Trophoblast cell (in vitro differentiated cells and primary cell): ENCODE measurements at regions not wholly inside any gene's neighbourhood (a gene's known extent, or its start where the extent isn't known, plus 50 kb on each side); places are given as distances from the start of the nearest gene placed in this dataset.
A peak's percentile ranks its signal among the peaks of the same experiment; 100 is the strongest.
"Not testable (repeated sequence)": the region's sequence is repeated elsewhere in the genome, so short reads cannot be mapped to it uniquely, and the experiment has no call there.

ENCODE experiments used
- DNase-seq, 2 donors: peaks; one replicate each; pipeline ENCODE4 v3.0.0-alpha.2; 2016
- H2AFZ ChIP-seq: 2 replicates; pipeline ENCODE4 v1.6.1; 2013; ENCODE audit warnings: low read length, moderate library complexity, mild to moderate bottlenecking; ENCODE audit not compliant: insufficient read depth, poor library complexity
- H2AK5ac ChIP-seq: 2 replicates; pipeline ENCODE4 v1.6.1; 2013; ENCODE audit warnings: mild to moderate bottlenecking, low read length
- H2BK120ac ChIP-seq: 2 replicates; pipeline ENCODE4 v1.6.1; 2013; ENCODE audit warnings: low read length, mild to moderate bottlenecking, moderate library complexity; ENCODE audit not compliant: insufficient read depth, poor library complexity
- H2BK12ac ChIP-seq: 2 replicates; pipeline ENCODE4 v1.6.1; 2013; ENCODE audit warnings: mild to moderate bottlenecking, low read length, moderate library complexity
- H2BK5ac ChIP-seq: 2 replicates; pipeline ENCODE4 v1.6.1; 2013; ENCODE audit warnings: low read length, low read depth, moderate library complexity, mild to moderate bottlenecking; ENCODE audit not compliant: poor library complexity
- H3K14ac ChIP-seq: 2 replicates; pipeline ENCODE4 v1.6.1; 2013; ENCODE audit warnings: mild to moderate bottlenecking, low read length
- H3K18ac ChIP-seq: 2 replicates; pipeline ENCODE4 v1.6.1; 2013; ENCODE audit warnings: mild to moderate bottlenecking, low read length
- H3K23ac ChIP-seq: 2 replicates; pipeline ENCODE4 v1.6.1; 2013; ENCODE audit warnings: low read length
- H3K27ac ChIP-seq: 2 replicates; pipeline ENCODE4 v1.5.1; 2013; ENCODE audit warnings: low read depth, mild to moderate bottlenecking, inconsistent platforms, low read length, moderate library complexity
- H3K27me3 ChIP-seq: 2 replicates; pipeline ENCODE4 v1.6.1; 2013; ENCODE audit warnings: inconsistent platforms, mild to moderate bottlenecking, low read length, moderate library complexity; ENCODE audit not compliant: insufficient read depth
- H3K36me3 ChIP-seq, 2 experiments: 1 replicate in 1 of 2; 2 replicates in 1 of 2; pipeline ENCODE4 v1.6.1; 2013; ENCODE audit warnings: low read length in 2 of 2, mild to moderate bottlenecking in 2 of 2, moderate library complexity in 1 of 2; ENCODE audit not compliant: insufficient read depth in 2 of 2, control insufficient read depth in 1 of 2
- H3K4ac ChIP-seq: 2 replicates; pipeline ENCODE4 v1.6.1; 2013; ENCODE audit warnings: low read depth, mild to moderate bottlenecking, low read length, moderate library complexity
- H3K4me1 ChIP-seq, 2 experiments: 1 replicate in 1 of 2; 2 replicates in 1 of 2; pipeline ENCODE4 v1.6.1; 2013; ENCODE audit warnings: low read length in 2 of 2, mild to moderate bottlenecking in 2 of 2, moderate library complexity in 1 of 2; ENCODE audit not compliant: insufficient read depth in 2 of 2, control insufficient read depth in 1 of 2
- H3K4me2 ChIP-seq: 2 replicates; pipeline ENCODE4 v1.6.1; 2013; ENCODE audit warnings: inconsistent platforms, mild to moderate bottlenecking, low read length, moderate library complexity
- H3K4me3 ChIP-seq: 2 replicates; pipeline ENCODE4 v1.5.1; 2013; ENCODE audit warnings: mild to moderate bottlenecking, low read depth, low read length, inconsistent platforms
- H3K79me1 ChIP-seq: one replicate; pipeline ENCODE4 v1.6.1; 2013; ENCODE audit warnings: low read length
- H3K79me2 ChIP-seq: 2 replicates; pipeline ENCODE4 v1.6.1; 2013; ENCODE audit warnings: low read length, mild to moderate bottlenecking; ENCODE audit not compliant: control insufficient read depth, insufficient read depth, poor library complexity
- H3K9ac ChIP-seq: 2 replicates; pipeline ENCODE4 v1.6.1; 2013; ENCODE audit warnings: mild to moderate bottlenecking, low read length
- H3K9me3 ChIP-seq: 2 replicates; pipeline ENCODE4 v1.6.1; 2013; ENCODE audit warnings: low read depth, mild to moderate bottlenecking, control low read depth, inconsistent platforms, low read length; ENCODE audit not compliant: insufficient read depth
- H4K12ac ChIP-seq: 2 replicates; pipeline ENCODE4 v1.6.1; 2013; ENCODE audit warnings: low read depth, mild to moderate bottlenecking, low read length, moderate library complexity
- H4K8ac ChIP-seq: 2 replicates; pipeline ENCODE4 v1.6.1; 2013; ENCODE audit warnings: low read depth, mild to moderate bottlenecking, low read length, moderate library complexity
- H4K91ac ChIP-seq: one replicate; pipeline ENCODE4 v1.6.1; 2013; ENCODE audit warnings: low read depth, mild to moderate bottlenecking, low read length, moderate library complexity
- WGBS: extraction: QIAGEN DNeasy Blood & Tissue Kit; methylation state at CpG from one replicate; pipeline ENCODE4 v1.1.7; 2013; ENCODE audit warnings: missing lambda C conversion rate; ENCODE audit not compliant: insufficient read length, insufficient coverage; ENCODE audit errors: extremely low coverage; 5-methylcytosine and 5-hydroxymethylcytosine counted together

DNA sequence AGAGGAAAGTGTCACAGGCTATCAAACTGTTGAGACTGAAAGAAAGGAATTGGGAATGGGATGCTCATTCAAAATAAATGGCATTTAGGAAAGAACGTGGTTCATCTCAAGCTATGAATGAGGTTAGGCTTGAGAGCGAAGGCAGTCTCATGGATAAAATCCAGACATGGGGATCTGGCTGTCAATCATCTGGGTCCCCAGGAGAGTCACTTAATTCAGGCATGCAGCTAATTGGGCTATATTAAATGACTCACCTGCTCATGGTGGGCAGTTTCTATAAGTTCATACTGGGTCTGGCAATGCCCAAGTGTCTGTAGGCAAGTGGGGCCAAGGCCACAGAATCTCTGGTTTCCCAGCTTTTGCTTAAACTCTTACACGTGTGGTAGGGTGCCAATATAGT, 286.5 kb upstream of the SEMA6A start:
- Histone ChIP-seq H2AK5ac (no peak overlapping the region), H2BK120ac (no peak overlapping the region), H3K23ac (no peak overlapping the region), H3K4me3 (no peak overlapping the region), H3K27ac (peak overlapping the region; percentile 4), H2BK5ac (peak overlapping the region; percentile 81), H3K4me1 (peaks cover 14 to 25% of the 10 kb centered on the region in 2 experiments), H3K27me3 (no peaks in the 10 kb centered on the region), H3K18ac (no peak overlapping the region), H3K36me3 (no peaks in the 10 kb centered on the region), H3K79me1 (peaks cover 32% of the 10 kb centered on the region), H3K9me3 (no peaks in the 10 kb centered on the region), H4K8ac (no peak overlapping the region), H2AFZ (no peak overlapping the region), H4K91ac (peak overlapping the region; percentile 46), H3K4me2 (no peak overlapping the region), H3K4ac (no peak overlapping the region), H2BK12ac (peak overlapping the region; percentile 32), H3K79me2 (no peaks in the 10 kb centered on the region), H3K9ac (no peak overlapping the region), H4K12ac (no peak overlapping the region), H3K14ac (peak overlapping the region; percentile 14)
- WGBS = no CpG with 5 or more reads among the region's 3 CpGs
- DNase-seq = no peak

DNA sequence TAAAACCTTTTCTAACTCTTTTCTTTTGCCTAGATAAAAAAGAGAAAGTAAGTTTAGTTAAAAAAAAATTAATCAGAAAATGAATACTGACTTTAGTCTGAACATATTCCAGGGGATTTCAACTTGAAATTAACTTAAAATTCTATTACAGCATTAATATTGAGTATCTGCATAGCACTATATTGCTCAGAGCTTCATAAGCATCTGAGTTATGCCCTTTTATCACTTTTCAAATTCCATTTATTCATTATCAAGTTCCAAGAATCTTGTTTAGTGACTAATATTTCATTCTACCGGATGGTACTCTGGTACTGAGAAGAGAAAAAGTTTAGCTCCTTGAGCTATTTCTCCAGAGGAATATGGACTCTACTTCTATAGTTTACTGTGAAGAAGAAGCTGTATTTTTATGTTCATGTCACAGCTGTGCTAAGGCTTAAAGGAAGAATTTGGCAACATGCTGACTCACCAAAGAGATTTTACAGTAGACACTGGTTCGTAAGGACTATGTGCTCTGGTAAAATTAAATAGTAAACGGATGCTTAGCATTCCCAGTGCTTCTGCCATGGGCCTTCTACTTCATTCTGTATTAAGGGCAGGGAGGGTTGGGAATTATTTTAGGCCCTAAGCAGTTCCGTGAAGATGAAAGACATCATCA, 285.2 kb upstream of the SEMA6A start:
- Histone ChIP-seq H3K4me3 (no peak overlapping the region), H4K12ac (no peak overlapping the region), H3K14ac (peak overlapping the region; percentile 74), H3K9me3 (no peaks in the 10 kb centered on the region), H2BK120ac (no peak overlapping the region), H2BK5ac (no peak overlapping the region), H2AK5ac (no peak overlapping the region), H4K8ac (no peak overlapping the region), H2BK12ac (no peak overlapping the region), H3K27ac (peak overlapping the region; percentile 56), H3K4ac (peak overlapping the region; percentile 49), H3K79me2 (no peaks in the 10 kb centered on the region), H2AFZ (no peak overlapping the region), H3K36me3 (no peaks in the 10 kb centered on the region), H3K79me1 (peaks cover 29% of the 10 kb centered on the region), H3K27me3 (no peaks in the 10 kb centered on the region), H3K4me1 (peaks cover 10 to 21% of the 10 kb centered on the region in 2 experiments), H3K18ac (no peak overlapping the region), H3K9ac (no peak overlapping the region), H4K91ac (no peak overlapping the region), H3K4me2 (no peak overlapping the region), H3K23ac (no peak overlapping the region)
- peak in 1 of 2 donors; percentile 77 for DNase-seq
- no CpG with 5 or more reads among the region's 4 CpGs for WGBS

DNA sequence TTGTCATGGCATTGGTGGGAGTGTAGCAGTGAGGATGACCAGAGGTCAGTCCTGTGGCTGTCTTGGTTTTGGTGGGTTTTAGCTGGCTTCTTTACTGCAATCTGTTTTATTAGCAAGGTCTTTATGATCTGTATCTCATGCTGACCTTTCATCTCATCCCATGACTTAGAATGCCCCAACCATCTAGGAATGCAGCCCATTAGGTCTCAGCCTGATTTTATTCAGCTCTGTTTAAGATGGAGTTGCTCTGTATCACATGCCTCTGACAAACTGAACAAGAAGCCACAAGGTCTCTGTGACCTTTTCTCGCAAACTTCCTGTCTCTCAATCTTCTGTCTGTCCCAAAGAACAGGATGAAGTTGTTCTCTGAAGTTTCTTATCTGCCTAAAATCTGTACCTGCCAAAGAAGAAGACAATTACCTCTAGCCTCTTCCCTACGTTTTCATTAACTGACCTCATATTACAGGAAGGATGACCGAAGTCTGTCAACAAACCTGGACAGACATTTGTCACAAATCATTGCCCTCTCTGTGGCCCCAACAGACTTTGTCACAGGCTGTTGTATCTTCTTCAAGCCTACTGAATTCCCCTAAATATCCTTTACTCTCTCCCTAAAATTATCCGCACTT, 284.2 kb upstream of the SEMA6A start:
- no peak overlapping the region for H2AK5ac ChIP-seq
- no peak overlapping the region for H3K23ac ChIP-seq
- H3K79me1 ChIP-seq = peaks cover 29% of the 10 kb centered on the region
- no peak overlapping the region for H3K9ac ChIP-seq
- H3K27ac ChIP-seq = peak overlapping the region; percentile 83
- H3K4ac ChIP-seq = no peak overlapping the region
- H4K8ac ChIP-seq = no peak overlapping the region
- no peaks in the 10 kb centered on the region for H3K79me2 ChIP-seq
- H3K36me3 ChIP-seq = no peaks in the 10 kb centered on the region
- peak overlapping the region; percentile 83 for H2BK5ac ChIP-seq
- H3K9me3 ChIP-seq = no peaks in the 10 kb centered on the region
- 100% methylated on average over 1 of the region's 4 CpGs for WGBS
- no peak overlapping the region for H2AFZ ChIP-seq
- no peak overlapping the region for H3K4me3 ChIP-seq
- H3K4me1 ChIP-seq = peaks cover 10 to 20% of the 10 kb centered on the region in 2 experiments
- no peak overlapping the region for H2BK12ac ChIP-seq
- no peak overlapping the region for H3K4me2 ChIP-seq
- no peak overlapping the region for H4K12ac ChIP-seq
- no peaks in the 10 kb centered on the region for H3K27me3 ChIP-seq
- no peak for DNase-seq
- no peak overlapping the region for H4K91ac ChIP-seq
- H3K18ac ChIP-seq = no peak overlapping the region
- H3K14ac ChIP-seq = no peak overlapping the region
- H2BK120ac ChIP-seq = peak overlapping the region; percentile 97

DNA sequence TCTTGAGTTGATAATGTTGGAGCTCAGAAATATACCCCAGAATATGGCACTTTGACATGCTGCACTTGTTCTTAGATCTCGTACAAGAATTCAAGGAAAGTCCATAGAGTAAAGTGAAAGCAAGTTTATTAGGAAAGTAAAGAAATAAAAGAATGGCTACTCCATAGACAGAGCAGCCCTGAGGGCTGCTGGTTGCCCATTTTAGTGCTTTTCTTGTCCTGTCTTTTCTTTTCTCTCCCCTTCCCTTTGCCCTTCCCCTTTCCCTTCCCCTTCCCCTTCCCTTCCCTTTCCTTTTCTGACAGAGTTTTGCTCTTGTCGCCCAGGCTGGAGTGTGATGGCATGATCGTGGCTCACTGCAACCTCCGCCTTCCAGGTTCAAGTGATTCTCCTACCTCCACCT, 283.4 kb upstream of the SEMA6A start:
- Histone ChIP-seq H3K79me1 (peaks cover 28% of the 10 kb centered on the region), H2BK120ac (peak overlapping the region; percentile 97), H2BK5ac (peak overlapping the region; percentile 83), H3K4me1 (peaks cover 10 to 18% of the 10 kb centered on the region in 2 experiments), H3K18ac (peak overlapping the region; percentile 87), H2AK5ac (peak overlapping the region; percentile 95), H4K91ac (peak overlapping the region; percentile 94), H3K14ac (peak overlapping the region; percentile 94), H4K8ac (peak overlapping the region; percentile 85), H3K27ac (peak overlapping the region; percentile 83), H2BK12ac (peak overlapping the region; percentile 98), H3K4ac (peak overlapping the region; percentile 24)
- no CpG with 5 or more reads among the region's 4 CpGs for WGBS
- H4K12ac ChIP-seq, H3K4me3 ChIP-seq, DNase-seq, H3K9me3 ChIP-seq, H3K36me3 ChIP-seq, H3K4me2 ChIP-seq, H3K27me3 ChIP-seq, H3K79me2 ChIP-seq, H2AFZ ChIP-seq, H3K9ac ChIP-seq, H3K23ac ChIP-seq: not testable (repeated sequence)
